Peyer's patch (tissue), 4 donors: ENCODE measurements at regions not wholly inside any gene's neighbourhood (a gene's known extent, or its start where the extent isn't known, plus 50 kb on each side); places are given as distances from the start of the nearest gene placed in this dataset.

Experiments used
- DNase-seq, 3 donors: peaks; one replicate each; pipeline ENCODE4 v3.0.0-alpha.2; 2017 to 2019
- H3K27ac ChIP-seq, 4 donors: fragments of 200-600 bp; sonication (generic); one replicate each; pipeline ENCODE4 v1.5.1; 2016 to 2019
- H3K27me3 ChIP-seq, 2 donors: fragments of 200-600 bp; sonication (generic); one replicate each; pipeline ENCODE4 v1.5.1; 2019
- H3K36me3 ChIP-seq, 3 donors: fragments of 200-600 bp; sonication (generic); one replicate each; pipeline ENCODE4 v1.5.1; 2016 to 2019
- H3K4me1 ChIP-seq, 4 donors: fragments of 200-600 bp; sonication (generic); one replicate each; pipeline ENCODE4 v1.5.1; 2016 to 2019
- H3K4me3 ChIP-seq, 4 donors: fragments of 200-600 bp; sonication (generic); 1 replicate in 3 of 4; 2 replicates in 1 of 4; pipeline ENCODE4 v1.5.1; 2016 to 2019; ENCODE audit warnings: mild to moderate bottlenecking in 1 of 4
- H3K9me3 ChIP-seq, 4 donors: fragments of 200-600 bp; sonication (generic); one replicate each; pipeline ENCODE4 v1.5.1; 2016 to 2019; ENCODE audit warnings: mild to moderate bottlenecking in 1 of 4
- POLR2A ChIP-seq, 2 donors: fragments of 450-650 bp; IDR thresholded peaks; one replicate each; pipeline ENCODE4 v1.5.1; 2017; ENCODE audit warnings: antibody characterized with exemption in 2 of 2, mild to moderate bottlenecking in 2 of 2, moderate library complexity in 2 of 2
- TF ChIP-seq, protein P1 (sequence below), 6 experiments: fragments of 450-650 bp in 4 of 6; fragments of 200-600 bp in 2 of 6; sonication (generic) in 1 of 6; IDR thresholded peaks; one replicate each; pipeline ENCODE4 v1.5.1; 2017 to 2019; ENCODE audit warnings: antibody characterized with exemption in 6 of 6, mild to moderate bottlenecking in 3 of 6, moderate library complexity in 1 of 6

DNA sequence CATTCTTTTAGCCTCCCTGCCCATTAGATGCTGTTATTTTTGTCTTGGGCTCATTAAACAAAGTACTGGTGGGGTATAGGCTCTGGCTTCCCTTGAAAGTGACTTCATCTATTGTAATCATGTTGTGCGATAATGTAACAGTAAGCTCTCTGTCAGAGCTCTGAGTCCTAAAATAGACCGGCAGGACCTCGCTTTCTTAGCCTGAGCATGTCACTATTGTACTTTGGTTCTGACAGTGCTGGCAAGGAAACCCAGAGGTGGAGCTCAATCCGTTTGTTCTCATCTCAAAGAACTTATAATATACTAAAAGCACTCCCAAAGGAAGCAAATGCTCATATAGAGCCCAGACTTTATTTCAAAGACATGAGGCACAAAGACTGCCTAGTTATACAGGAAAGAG, 339.1 kb upstream of the CCNH start:
- H3K27ac ChIP-seq, result no peak overlapping the region
- no peaks in the 10 kb centered on the region for H3K4me1 ChIP-seq
- DNase-seq, result no peak
- no peak overlapping the region for H3K4me3 ChIP-seq
- no peaks in the 10 kb centered on the region for H3K36me3 ChIP-seq
- TF ChIP-seq, protein P1, sequence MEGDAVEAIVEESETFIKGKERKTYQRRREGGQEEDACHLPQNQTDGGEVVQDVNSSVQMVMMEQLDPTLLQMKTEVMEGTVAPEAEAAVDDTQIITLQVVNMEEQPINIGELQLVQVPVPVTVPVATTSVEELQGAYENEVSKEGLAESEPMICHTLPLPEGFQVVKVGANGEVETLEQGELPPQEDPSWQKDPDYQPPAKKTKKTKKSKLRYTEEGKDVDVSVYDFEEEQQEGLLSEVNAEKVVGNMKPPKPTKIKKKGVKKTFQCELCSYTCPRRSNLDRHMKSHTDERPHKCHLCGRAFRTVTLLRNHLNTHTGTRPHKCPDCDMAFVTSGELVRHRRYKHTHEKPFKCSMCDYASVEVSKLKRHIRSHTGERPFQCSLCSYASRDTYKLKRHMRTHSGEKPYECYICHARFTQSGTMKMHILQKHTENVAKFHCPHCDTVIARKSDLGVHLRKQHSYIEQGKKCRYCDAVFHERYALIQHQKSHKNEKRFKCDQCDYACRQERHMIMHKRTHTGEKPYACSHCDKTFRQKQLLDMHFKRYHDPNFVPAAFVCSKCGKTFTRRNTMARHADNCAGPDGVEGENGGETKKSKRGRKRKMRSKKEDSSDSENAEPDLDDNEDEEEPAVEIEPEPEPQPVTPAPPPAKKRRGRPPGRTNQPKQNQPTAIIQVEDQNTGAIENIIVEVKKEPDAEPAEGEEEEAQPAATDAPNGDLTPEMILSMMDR (IDR thresholded peaks at IDR 0.05), result no peak
- TF ChIP-seq POLR2A (IDR thresholded peaks at IDR 0.05), result no peak
- peaks cover 0 to 3% of the 10 kb centered on the region in 2 donors for H3K27me3 ChIP-seq
- H3K9me3 ChIP-seq, result no peaks in the 10 kb centered on the region

DNA sequence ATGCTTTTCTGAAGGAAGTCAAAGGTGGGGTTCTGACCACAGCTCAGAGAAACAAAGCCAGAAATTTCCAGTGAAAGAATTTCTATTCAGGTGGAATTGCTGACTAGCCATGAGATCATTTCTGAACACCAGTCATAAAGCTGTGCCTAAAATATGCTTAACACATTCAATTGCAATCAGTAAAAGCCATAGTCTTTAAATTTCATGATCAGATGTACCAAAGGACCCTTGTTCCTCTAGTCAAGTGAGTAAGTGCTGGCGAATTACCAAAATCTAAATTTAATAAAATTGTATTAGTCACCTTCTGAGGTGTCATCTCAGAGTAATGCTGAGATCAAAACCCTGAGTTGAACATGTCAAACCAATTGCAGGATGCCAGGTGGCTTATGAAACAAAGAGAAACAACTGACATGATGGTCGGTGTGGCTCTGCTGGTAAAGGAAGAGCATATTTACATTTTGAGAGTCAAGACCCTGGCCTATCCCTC, 334.2 kb upstream of the CCNH start:
- Histone ChIP-seq H3K27ac (no peak overlapping the region), H3K27me3 (no peaks in the 10 kb centered on the region), H3K4me1 (no peaks in the 10 kb centered on the region), H3K9me3 (no peaks in the 10 kb centered on the region), H3K4me3 (no peak overlapping the region), H3K36me3 (no peaks in the 10 kb centered on the region)
- TF ChIP-seq POLR2A (IDR thresholded peaks at IDR 0.05), result no peak
- TF ChIP-seq, protein P1 (IDR thresholded peaks at IDR 0.05), result no peak
- no peak for DNase-seq

DNA sequence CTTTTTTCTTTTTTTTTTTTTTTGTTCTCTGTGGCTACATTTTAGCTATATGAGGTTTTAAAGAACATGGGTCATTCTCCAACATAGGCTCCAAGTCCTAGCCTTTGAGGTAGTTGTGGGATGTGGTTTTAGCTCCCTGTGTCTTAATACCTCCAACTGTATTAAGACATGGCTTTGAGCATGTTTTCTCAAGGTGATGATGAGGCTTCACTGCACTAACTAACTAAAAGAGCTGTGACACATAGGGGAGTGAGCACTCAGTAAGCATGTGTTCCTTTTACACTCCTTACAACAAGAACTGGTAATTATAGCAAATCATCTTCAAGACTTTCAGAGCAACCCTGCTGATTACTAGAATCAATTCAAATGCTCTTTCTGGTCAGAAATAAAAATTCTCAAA, 333.6 kb upstream of the CCNH start:
- no peaks in the 10 kb centered on the region for H3K36me3 ChIP-seq
- no peaks in the 10 kb centered on the region for H3K4me1 ChIP-seq
- DNase-seq, result no peak
- H3K27me3 ChIP-seq, result no peaks in the 10 kb centered on the region
- TF ChIP-seq POLR2A (IDR thresholded peaks at IDR 0.05), result no peak
- TF ChIP-seq, protein P1 (IDR thresholded peaks at IDR 0.05), result no peak
- no peak overlapping the region for H3K4me3 ChIP-seq
- no peaks in the 10 kb centered on the region for H3K9me3 ChIP-seq
- H3K27ac ChIP-seq, result no peak overlapping the region

DNA sequence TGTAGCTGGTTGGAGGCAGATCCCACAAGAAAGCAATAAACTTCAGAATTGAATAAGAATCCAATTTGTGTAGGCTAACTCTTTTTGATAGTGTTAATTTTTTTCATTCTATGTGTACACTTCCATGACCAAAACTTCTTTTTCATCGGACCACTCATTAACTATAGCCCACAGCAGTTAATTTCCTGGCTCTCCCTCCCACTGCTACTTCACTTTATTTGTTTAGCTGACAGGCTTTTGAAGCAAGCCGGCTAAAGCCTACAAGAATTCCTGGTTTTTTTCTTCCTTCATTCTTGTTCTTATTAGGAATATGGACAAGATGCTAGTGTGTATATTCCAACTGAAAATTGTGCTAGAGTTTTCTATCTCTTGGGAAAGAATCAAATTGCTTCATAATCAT, 329.2 kb upstream of the CCNH start:
- DNase-seq, result no peak
- TF ChIP-seq, protein P1 (IDR thresholded peaks at IDR 0.05), result no peak
- TF ChIP-seq POLR2A (IDR thresholded peaks at IDR 0.05), result no peak
- Histone ChIP-seq H3K36me3 (no peaks in the 10 kb centered on the region), H3K27me3 (no peaks in the 10 kb centered on the region), H3K4me3 (no peak overlapping the region), H3K27ac (no peak overlapping the region), H3K4me1 (no peaks in the 10 kb centered on the region), H3K9me3 (no peaks in the 10 kb centered on the region)

DNA sequence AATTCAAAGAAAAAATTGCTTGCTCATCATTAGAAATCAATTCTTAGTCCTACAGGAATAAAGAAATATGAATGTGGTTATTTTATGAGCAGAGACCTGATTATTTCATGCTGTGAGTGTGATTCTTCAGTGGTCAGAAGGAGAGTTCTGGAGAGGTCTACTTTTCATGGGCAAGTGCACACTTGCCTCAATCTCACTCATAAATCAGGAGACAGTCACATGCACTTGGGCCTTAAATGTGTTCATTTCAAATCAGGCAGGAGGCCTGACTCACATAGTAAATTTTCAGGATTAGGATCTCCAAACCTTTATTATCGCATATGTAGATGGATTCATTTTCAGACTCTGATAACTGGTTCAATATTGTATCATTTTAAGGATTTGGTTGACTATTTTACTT, 323.2 kb upstream of the CCNH start:
- H3K36me3 ChIP-seq, result no peaks in the 10 kb centered on the region
- H3K9me3 ChIP-seq, result no peaks in the 10 kb centered on the region
- no peak for DNase-seq
- H3K4me1 ChIP-seq, result no peaks in the 10 kb centered on the region
- TF ChIP-seq, protein P1 (IDR thresholded peaks at IDR 0.05), result no peak
- no peak for TF ChIP-seq POLR2A (IDR thresholded peaks at IDR 0.05)
- no peaks in the 10 kb centered on the region for H3K27me3 ChIP-seq
- H3K4me3 ChIP-seq, result no peak overlapping the region
- H3K27ac ChIP-seq, result no peak overlapping the region

DNA sequence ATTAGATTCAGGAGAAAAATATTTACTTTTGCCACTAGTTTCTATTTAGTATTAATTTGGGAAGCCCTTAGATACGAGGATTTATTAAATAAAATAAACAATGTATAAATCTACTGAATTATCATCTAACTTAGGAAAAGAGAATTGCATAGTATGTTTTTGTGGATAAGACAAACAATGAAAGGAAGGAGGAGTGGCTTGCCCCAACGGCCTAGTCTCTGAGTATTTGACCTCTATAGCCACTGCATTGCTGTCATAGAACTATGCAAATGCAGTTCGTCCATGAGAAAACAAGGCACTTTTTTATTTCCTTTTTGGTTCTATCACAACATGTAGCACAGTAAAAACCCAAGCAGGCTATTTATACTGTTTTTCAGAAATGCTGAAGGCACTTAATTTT, 321.2 kb upstream of the CCNH start:
- TF ChIP-seq, protein P1 (IDR thresholded peaks at IDR 0.05), result no peak
- TF ChIP-seq POLR2A (IDR thresholded peaks at IDR 0.05), result no peak
- no peak overlapping the region for H3K27ac ChIP-seq

More for the DNA sequence above, 321.2 kb upstream of the CCNH start:
- Histone ChIP-seq H3K9me3 (no peaks in the 10 kb centered on the region), H3K27me3 (no peaks in the 10 kb centered on the region), H3K4me3 (no peak overlapping the region), H3K36me3 (no peaks in the 10 kb centered on the region), H3K4me1 (no peaks in the 10 kb centered on the region)
- DNase-seq, result no peak
